ENCODE measurements at regions not wholly inside any gene's neighbourhood (a gene's known extent, or its start where the extent isn't known, plus 50 kb on each side); places are given as distances from the start of the nearest gene placed in this dataset.

- TF ChIP-seq CTCF (IDR thresholded peaks at IDR 0.05) (no peak), POLR2AphosphoS5 (IDR thresholded peaks at IDR 0.05; ENCODE audit: low read depth, low read length) (no peak)
Measured at GRCh38 chr2:176392744-176393414, 123.6 kb downstream of the MTX2 start.
